ENCODE measurements at regions not wholly inside any gene's neighbourhood (a gene's known extent, or its start where the extent isn't known, plus 50 kb on each side); places are given as distances from the start of the nearest gene placed in this dataset.

- TF ChIP-seq NFRKB (IDR thresholded peaks at IDR 0.05) (no peak), FOXK2 (IDR thresholded peaks at IDR 0.05) (no peak), FOXA1 (IDR thresholded peaks at IDR 0.05) (no peak), BHLHE40 (IDR thresholded peaks at IDR 0.05; ENCODE audit: borderline replicate concordance) (no peak), FOXM1 (IDR thresholded peaks at IDR 0.05; ENCODE audit: borderline replicate concordance) (no peak), SP1 (IDR thresholded peaks at IDR 0.05) (no peak), ARNT (IDR thresholded peaks at IDR 0.05) (no peak), L3MBTL2 (conservative IDR thresholded peaks at IDR 0.05) (no peak), SUZ12 (IDR thresholded peaks at IDR 0.05) (no peak), PKNOX1 (IDR thresholded peaks at IDR 0.05) (no peak), HDGF (IDR thresholded peaks at IDR 0.05; ENCODE audit: borderline replicate concordance) (no peak)
Observed at GRCh38 chr2:58585233-58585632, 344.1 kb upstream of the FANCL start.

Measured in HEK293T (cell line).